PC-3 (cell line): ENCODE measurements at regions not wholly inside any gene's neighbourhood (a gene's known extent, or its start where the extent isn't known, plus 50 kb on each side); places are given as distances from the start of the nearest gene placed in this dataset.

ENCODE experiments used
- ATAC-seq: fragments of 200-7000 bp; cut with Tn5 transposase; 2 replicates; pipeline ENCODE4 v1.9.1; 2020; ENCODE audit warnings: mild to moderate bottlenecking, moderate library complexity
- BruUV-seq: library from RNA; stranded (reverse); fragments of 400-500 nt; replicated peaks from 2 replicates; lab custom pipeline; 2021; lab: Mats Ljungman, UMichigan
- CTCF ChIA-PET: fragments of 300-600 bp; sonication (Branson Sonifier 250); formaldehyde crosslinking; loops from one replicate; lab custom pipeline; 2022; ENCODE audit warnings: antibody characterized with exemption; lab: Charles Lee
- POLR2A ChIA-PET: fragments of 300-600 bp; sonication (Branson Sonifier 250); formaldehyde crosslinking; loops from one replicate; lab custom pipeline; 2022; ENCODE audit warnings: antibody characterized with exemption; ENCODE audit not compliant: unreplicated experiment; lab: Charles Lee
- DNase-seq: peaks from one replicate; pipeline ENCODE4 v3.0.0-alpha.2; 2015
- H2AFZ ChIP-seq: fragments of 300-600 bp; sonication (generic); 2 replicates; pipeline ENCODE4 v1.6.0; 2016; ENCODE audit warnings: antibody characterized with exemption, low read length
- H3F3A ChIP-seq: fragments of 300-600 bp; sonication (generic); one replicate; pipeline ENCODE4 v1.6.0; 2017; ENCODE audit warnings: antibody characterized with exemption, low read length, control low read depth, mild to moderate bottlenecking; ENCODE audit not compliant: unreplicated experiment
- H3K27ac ChIP-seq: fragments of 300-600 bp; sonication (generic); 2 replicates; pipeline ENCODE4 v1.5.1; 2016; ENCODE audit warnings: mild to moderate bottlenecking, low read length
- H3K27me3 ChIP-seq: fragments of 300-600 bp; sonication (generic); 2 replicates; pipeline ENCODE4 v1.6.1; 2016; ENCODE audit warnings: low read length, mixed read lengths
- H3K36me3 ChIP-seq: fragments of 300-600 bp; sonication (generic); 2 replicates; pipeline ENCODE4 v1.6.1; 2016; ENCODE audit warnings: low read depth, mixed run types, low read length, mixed read lengths
- H3K4me1 ChIP-seq: fragments of 300-600 bp; sonication (generic); 2 replicates; pipeline ENCODE4 v1.5.1; 2016; ENCODE audit warnings: low read length; ENCODE audit not compliant: insufficient read depth
- H3K4me2 ChIP-seq: fragments of 300-600 bp; sonication (generic); 2 replicates; pipeline ENCODE4 v1.6.0; 2016; ENCODE audit warnings: low read length
- H3K4me3 ChIP-seq: fragments of 300-600 bp; sonication (generic); 2 replicates; pipeline ENCODE4 v1.5.1; 2016; ENCODE audit warnings: mild to moderate bottlenecking, low read length, mixed read lengths
- H3K79me2 ChIP-seq: fragments of 300-600 bp; sonication (generic); 2 replicates; pipeline ENCODE4 v1.6.1; 2017; ENCODE audit warnings: low read length, mixed read lengths
- H3K9ac ChIP-seq: fragments of 300-600 bp; sonication (generic); 2 replicates; pipeline ENCODE4 v1.6.0; 2016; ENCODE audit warnings: mild to moderate bottlenecking, low read length
- H3K9me2 ChIP-seq: fragments of 300-600 bp; sonication (generic); replicated peaks from 2 replicates; pipeline ENCODE4 v1.6.1; 2016; ENCODE audit warnings: mixed run types, low read length, mixed read lengths
- H3K9me3 ChIP-seq: fragments of 300-600 bp; sonication (generic); 2 replicates; pipeline ENCODE4 v1.6.1; 2016; ENCODE audit warnings: low read length, mixed read lengths
- H4K20me1 ChIP-seq: fragments of 300-600 bp; sonication (generic); 2 replicates; pipeline ENCODE4 v1.6.1; 2016; ENCODE audit warnings: low read length, mixed read lengths
- EZH2 ChIP-seq: fragments of 300-600 bp; sonication (generic); IDR thresholded peaks from one replicate; pipeline ENCODE4 v1.6.1; 2017; ENCODE audit warnings: antibody characterized with exemption, mild to moderate bottlenecking, low read length; ENCODE audit not compliant: unreplicated experiment
- EZH2phosphoT487 ChIP-seq: fragments of 300-600 bp; sonication (generic); IDR thresholded peaks from 2 replicates; pipeline ENCODE4 v1.6.1; 2018; ENCODE audit warnings: mild to moderate bottlenecking, antibody characterized with exemption, low read length, borderline replicate concordance
- intact Hi-C: fragments of 100-400 bp; cut with micrococcal nuclease; formaldehyde crosslinking; loops from 2 replicates; pipeline ENCODE4 v1.9.0; 2023
- TF ChIP-seq, protein P1 (sequence below): fragments of 300-600 bp; sonication (generic); conservative IDR thresholded peaks from 2 replicates; pipeline ENCODE4 v1.5.1; 2017; ENCODE audit warnings: antibody characterized with exemption, low read depth, mild to moderate bottlenecking, low read length

DNA sequence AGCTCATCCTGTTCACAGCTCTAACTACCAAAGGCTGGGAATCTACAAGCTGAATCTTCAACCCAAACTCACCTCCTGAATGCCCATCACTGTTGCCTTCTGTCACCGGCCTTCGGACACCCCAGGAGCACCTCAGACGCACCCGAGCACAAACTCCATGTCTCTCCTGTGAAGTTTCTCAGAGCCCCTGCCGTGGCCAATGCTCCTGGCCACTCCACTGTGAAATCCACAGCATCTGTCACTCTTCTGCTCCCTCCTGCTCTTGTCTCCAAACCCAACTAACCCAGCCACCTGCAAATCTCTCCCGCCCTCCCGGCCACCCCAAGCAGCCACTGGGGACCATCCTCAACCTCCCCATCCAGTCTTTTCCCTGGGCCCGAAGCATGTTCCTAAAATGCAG, 457.9 kb upstream of the SALL3 start:
- Histone ChIP-seq H3K27ac (no peak overlapping the region), H3K4me2 (no peak overlapping the region), H3K9ac (no peak overlapping the region), H3K79me2 (no peaks in the 10 kb centered on the region), H3F3A (no peaks in the 10 kb centered on the region), H3K36me3 (no peaks in the 10 kb centered on the region), H3K4me1 (no peaks in the 10 kb centered on the region), H3K4me3 (no peak overlapping the region), H3K9me2 (no peaks in the 10 kb centered on the region), H3K27me3 (peaks cover 32% of the 10 kb centered on the region), H3K9me3 (no peaks in the 10 kb centered on the region), H2AFZ (no peak overlapping the region), H4K20me1 (no peaks in the 10 kb centered on the region)
- DNase-seq (no peak), ATAC-seq (no peak)
- CTCF ChIA-PET, result no interaction called here
- no TSS peak for BruUV-seq
- POLR2A ChIA-PET, result no interaction called here
- TF ChIP-seq EZH2 (no peak), EZH2phosphoT487 (no peak)
- TF ChIP-seq, protein P1, sequence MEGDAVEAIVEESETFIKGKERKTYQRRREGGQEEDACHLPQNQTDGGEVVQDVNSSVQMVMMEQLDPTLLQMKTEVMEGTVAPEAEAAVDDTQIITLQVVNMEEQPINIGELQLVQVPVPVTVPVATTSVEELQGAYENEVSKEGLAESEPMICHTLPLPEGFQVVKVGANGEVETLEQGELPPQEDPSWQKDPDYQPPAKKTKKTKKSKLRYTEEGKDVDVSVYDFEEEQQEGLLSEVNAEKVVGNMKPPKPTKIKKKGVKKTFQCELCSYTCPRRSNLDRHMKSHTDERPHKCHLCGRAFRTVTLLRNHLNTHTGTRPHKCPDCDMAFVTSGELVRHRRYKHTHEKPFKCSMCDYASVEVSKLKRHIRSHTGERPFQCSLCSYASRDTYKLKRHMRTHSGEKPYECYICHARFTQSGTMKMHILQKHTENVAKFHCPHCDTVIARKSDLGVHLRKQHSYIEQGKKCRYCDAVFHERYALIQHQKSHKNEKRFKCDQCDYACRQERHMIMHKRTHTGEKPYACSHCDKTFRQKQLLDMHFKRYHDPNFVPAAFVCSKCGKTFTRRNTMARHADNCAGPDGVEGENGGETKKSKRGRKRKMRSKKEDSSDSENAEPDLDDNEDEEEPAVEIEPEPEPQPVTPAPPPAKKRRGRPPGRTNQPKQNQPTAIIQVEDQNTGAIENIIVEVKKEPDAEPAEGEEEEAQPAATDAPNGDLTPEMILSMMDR, result no peak
- intact Hi-C loops, result no loop called here

DNA sequence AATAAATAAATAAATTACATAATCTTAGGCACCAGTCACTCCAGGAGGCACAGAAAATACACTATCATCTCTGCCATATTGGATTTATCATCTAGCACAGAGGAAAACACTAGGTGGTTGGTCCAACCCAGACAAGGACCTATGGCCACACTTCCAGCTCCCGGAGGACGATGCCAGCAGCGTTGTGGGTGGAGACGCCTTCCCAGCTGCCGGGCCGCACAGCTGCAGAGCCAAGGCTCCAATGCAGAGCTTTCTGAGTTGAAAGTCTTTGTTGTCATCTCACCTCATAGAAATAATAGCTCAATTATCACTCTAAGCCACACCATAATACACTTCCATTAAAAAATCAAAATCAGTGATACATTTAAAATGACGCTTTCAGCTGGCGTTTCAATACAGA, 457.1 kb upstream of the SALL3 start:
- TF ChIP-seq EZH2, result no peak
- TF ChIP-seq, protein P1, result no peak
- no peaks in the 10 kb centered on the region for H4K20me1 ChIP-seq
- H3K4me1 ChIP-seq, result no peaks in the 10 kb centered on the region
- no peak overlapping the region for H3K4me3 ChIP-seq
- H3K4me2 ChIP-seq, result no peak overlapping the region
- no peaks in the 10 kb centered on the region for H3K9me3 ChIP-seq
- H3K79me2 ChIP-seq, result no peaks in the 10 kb centered on the region
- no peaks in the 10 kb centered on the region for H3K36me3 ChIP-seq
- peaks cover 40% of the 10 kb centered on the region for H3K27me3 ChIP-seq
- intact Hi-C loops, result no loop called here
- DNase-seq, result no peak
- no peak overlapping the region for H3K9ac ChIP-seq
- no peaks in the 10 kb centered on the region for H3K9me2 ChIP-seq
- no peak overlapping the region for H2AFZ ChIP-seq
- no peak overlapping the region for H3K27ac ChIP-seq
- no peak for ATAC-seq
- no TSS peak for BruUV-seq
- ChIA-PET POLR2A (no interaction called here), CTCF (no interaction called here)
- H3F3A ChIP-seq, result no peaks in the 10 kb centered on the region

DNA sequence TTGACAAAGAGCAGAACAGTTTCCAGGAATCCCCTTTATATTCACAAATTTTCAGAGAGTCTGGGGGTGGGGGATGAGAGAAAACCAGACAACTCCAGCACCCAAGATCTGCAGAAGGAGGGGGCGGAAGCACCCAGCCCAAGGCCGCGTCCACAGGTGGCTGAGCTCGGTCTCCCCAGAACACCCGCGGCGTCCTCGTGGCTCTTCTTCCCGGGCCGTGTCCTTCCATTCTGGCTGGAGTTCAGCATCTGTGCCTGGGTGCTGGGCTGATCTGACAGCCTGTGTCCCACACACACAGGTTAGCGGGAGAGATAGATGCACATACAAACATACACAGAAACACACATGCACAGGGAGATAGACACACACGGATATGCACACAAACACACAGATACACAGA, 455.8 kb upstream of the SALL3 start:
- Histone ChIP-seq H2AFZ (no peak overlapping the region), H3K4me3 (no peak overlapping the region), H4K20me1 (no peaks in the 10 kb centered on the region), H3K27me3 (peaks cover 53% of the 10 kb centered on the region), H3K9me3 (no peaks in the 10 kb centered on the region), H3F3A (no peaks in the 10 kb centered on the region), H3K4me2 (no peak overlapping the region), H3K9ac (no peak overlapping the region), H3K27ac (no peak overlapping the region), H3K9me2 (no peaks in the 10 kb centered on the region), H3K79me2 (no peaks in the 10 kb centered on the region), H3K36me3 (no peaks in the 10 kb centered on the region), H3K4me1 (no peaks in the 10 kb centered on the region)
- no peak for ATAC-seq
- no peak for DNase-seq
- intact Hi-C loops, result no loop called here
- TF ChIP-seq EZH2phosphoT487 (no peak), EZH2 (no peak)
- TF ChIP-seq, protein P1, result no peak
- POLR2A ChIA-PET, result no interaction called here
- CTCF ChIA-PET, result no interaction called here
- BruUV-seq, result no TSS peak
